ENCODE measurements at regions not wholly inside any gene's neighbourhood (a gene's known extent, or its start where the extent isn't known, plus 50 kb on each side); places are given as distances from the start of the nearest gene placed in this dataset.

GRCh38 chr1:184188037-184188436 is 136.5 kb downstream of the TSEN15 start:
- Histone ChIP-seq H3K9me2 (ENCODE audit: insufficient read depth) (no peaks in the 10 kb centered on the region), H3K4me2 (no peak overlapping the region), H2AFZ (no peak overlapping the region), H3K4me1 (replicated peaks; ENCODE audit: insufficient read depth) (no peaks in the 10 kb centered on the region), H3K27ac (no peak overlapping the region), H3K79me2 (ENCODE audit: low read depth) (no peaks in the 10 kb centered on the region), H3K4me3 (no peak overlapping the region), H3K27me3 (ENCODE audit: insufficient read depth, low read depth) (no peaks in the 10 kb centered on the region; the same call in none of the 2 replicates), H4K20me1 (ENCODE audit: insufficient read depth) (no peaks in the 10 kb centered on the region), H3K36me3 (ENCODE audit: low read depth) (no peaks in the 10 kb centered on the region), H3F3A (ENCODE audit: insufficient read depth, low read depth) (no peaks in the 10 kb centered on the region), H3K9me3 (ENCODE audit: insufficient read depth, low read depth) (no peaks in the 10 kb centered on the region; the same call in 1 of the 2 replicates)
- intact Hi-C loops (cut with micrococcal nuclease; ENCODE audit: unreplicated experiment): no loop called here
- POLR2A ChIA-PET (ENCODE audit: unreplicated experiment): no interaction called here
- CTCF ChIA-PET: no interaction called here
- TF ChIP-seq EZH2 (IDR thresholded peaks at IDR 0.05; ENCODE audit: low read depth) (no peak), CTCF (conservative IDR thresholded peaks at IDR 0.05) (no peak)
- DNase-seq: no peak
- no TSS peak for BruUV-seq (replicated peaks)

GRCh38 chr1:184189361-184189760 is 137.8 kb downstream of the TSEN15 start:
- no TSS peak for BruUV-seq (replicated peaks)
- TF ChIP-seq CTCF (conservative IDR thresholded peaks at IDR 0.05): no peak
- TF ChIP-seq EZH2 (IDR thresholded peaks at IDR 0.05; ENCODE audit: low read depth): no peak
- no peak overlapping the region for H3K27ac ChIP-seq
- no peak overlapping the region for H3K4me2 ChIP-seq
- H3K36me3 ChIP-seq (ENCODE audit: low read depth): no peaks in the 10 kb centered on the region
- no peak for DNase-seq
- H3K27me3 ChIP-seq (ENCODE audit: insufficient read depth, low read depth): peaks cover under 1% of the 10 kb centered on the region
- no peaks in the 10 kb centered on the region for H4K20me1 ChIP-seq (ENCODE audit: insufficient read depth)
- no peak overlapping the region for H3K4me3 ChIP-seq
- no peak overlapping the region for H2AFZ ChIP-seq
- no peaks in the 10 kb centered on the region for H3K4me1 ChIP-seq (replicated peaks; ENCODE audit: insufficient read depth)
- POLR2A ChIA-PET (ENCODE audit: unreplicated experiment): no interaction called here
- no peaks in the 10 kb centered on the region for H3K79me2 ChIP-seq (ENCODE audit: low read depth)
- no peaks in the 10 kb centered on the region for H3F3A ChIP-seq (ENCODE audit: insufficient read depth, low read depth)
- CTCF ChIA-PET: no interaction called here
- H3K9me2 ChIP-seq (ENCODE audit: insufficient read depth): no peaks in the 10 kb centered on the region
- no peaks in the 10 kb centered on the region; the same call in 1 of the 2 replicates for H3K9me3 ChIP-seq (ENCODE audit: insufficient read depth, low read depth)
- intact Hi-C loops (cut with micrococcal nuclease; ENCODE audit: unreplicated experiment): no loop called here

- Histone ChIP-seq H3K36me3 (ENCODE audit: low read depth) (no peaks in the 10 kb centered on the region), H3F3A (ENCODE audit: insufficient read depth, low read depth) (no peaks in the 10 kb centered on the region), H3K4me2 (no peak overlapping the region), H4K20me1 (ENCODE audit: insufficient read depth) (no peaks in the 10 kb centered on the region), H3K9me2 (ENCODE audit: insufficient read depth) (no peaks in the 10 kb centered on the region), H3K27me3 (ENCODE audit: insufficient read depth, low read depth) (peaks cover 3% of the 10 kb centered on the region), H3K4me3 (no peak overlapping the region), H3K9me3 (ENCODE audit: insufficient read depth, low read depth) (no peaks in the 10 kb centered on the region; the same call in 1 of the 2 replicates), H2AFZ (no peak overlapping the region; the same call in 1 of the 2 replicates), H3K79me2 (ENCODE audit: low read depth) (no peaks in the 10 kb centered on the region), H3K4me1 (replicated peaks; ENCODE audit: insufficient read depth) (no peaks in the 10 kb centered on the region), H3K27ac (no peak overlapping the region)
- no peak for TF ChIP-seq EZH2 (IDR thresholded peaks at IDR 0.05; ENCODE audit: low read depth)
- TF ChIP-seq CTCF (conservative IDR thresholded peaks at IDR 0.05): no peak
- no TSS peak for BruUV-seq (replicated peaks)
- intact Hi-C loops (cut with micrococcal nuclease; ENCODE audit: unreplicated experiment): no loop called here
- ChIA-PET POLR2A (ENCODE audit: unreplicated experiment) (no interaction called here), CTCF (no interaction called here)
- DNase-seq: no peak
Observed at GRCh38 chr1:184190616-184191015, 139.1 kb downstream of the TSEN15 start.
